HG03432 (cell line): ENCODE measurements at regions not wholly inside any gene's neighbourhood (a gene's known extent, or its start where the extent isn't known, plus 50 kb on each side); places are given as distances from the start of the nearest gene placed in this dataset.

Experiments used
- ATAC-seq: cut with Tn5 transposase; IDR thresholded peaks from one replicate; pipeline ENCODE4 v1.9.1; 2021; ENCODE audit warnings: mild to moderate bottlenecking, moderate library complexity; ENCODE audit not compliant: unreplicated experiment

- ATAC-seq, result no peak
Measured at GRCh38 chr16:79810449-79811189, 210.1 kb upstream of the MAF start.

GRCh38 chr16:79809376-79809775 is 208.8 kb upstream of the MAF start:
- no peak for ATAC-seq

GRCh38 chr16:79808731-79809130 is 208.2 kb upstream of the MAF start:
- ATAC-seq, result no peak

- ATAC-seq, result no peak
Measured at GRCh38 chr16:79806757-79807156, 206.2 kb upstream of the MAF start.

- ATAC-seq, result no peak
Measured at GRCh38 chr16:79805621-79806020, 205.1 kb upstream of the MAF start.

- ATAC-seq, result no peak
Measured at GRCh38 chr16:79801646-79802045, 201.1 kb upstream of the MAF start.

- no peak for ATAC-seq
Measured at GRCh38 chr16:79800016-79800608, 199.6 kb upstream of the MAF start.

GRCh38 chr16:79798416-79799053 is 198.0 kb upstream of the MAF start:
- no peak for ATAC-seq

- no peak for ATAC-seq
Measured at GRCh38 chr16:79797486-79797885, 196.9 kb upstream of the MAF start.

GRCh38 chr16:79795556-79795955 is 195.0 kb upstream of the MAF start:
- no peak for ATAC-seq

- no peak for ATAC-seq
Measured at GRCh38 chr16:79794941-79795340, 194.4 kb upstream of the MAF start.

GRCh38 chr16:79792664-79793351 is 192.3 kb upstream of the MAF start:
- ATAC-seq, result no peak

GRCh38 chr16:79792076-79792475 is 191.5 kb upstream of the MAF start:
- no peak for ATAC-seq

- no peak for ATAC-seq
Measured at GRCh38 chr16:79790854-79791253, 190.3 kb upstream of the MAF start.

- no peak for ATAC-seq
Measured at GRCh38 chr16:79788949-79789348, 188.4 kb upstream of the MAF start.

GRCh38 chr16:79786389-79786788 is 185.9 kb upstream of the MAF start:
- no peak for ATAC-seq

GRCh38 chr16:79784007-79784406 is 183.5 kb upstream of the MAF start:
- ATAC-seq, result no peak

GRCh38 chr16:79777679-79778078 is 177.1 kb upstream of the MAF start:
- no peak for ATAC-seq

- no peak for ATAC-seq
Measured at GRCh38 chr16:79776243-79776847, 175.8 kb upstream of the MAF start.

- no peak for ATAC-seq
Measured at GRCh38 chr16:79772784-79773183, 172.2 kb upstream of the MAF start.

- no peak for ATAC-seq
Measured at GRCh38 chr16:79772048-79772447, 171.5 kb upstream of the MAF start.
